Endodermal cell (in vitro differentiated cells): ENCODE measurements at regions not wholly inside any gene's neighbourhood (a gene's known extent, or its start where the extent isn't known, plus 50 kb on each side); places are given as distances from the start of the nearest gene placed in this dataset.

ENCODE experiments used
- DNase-seq: peaks from one replicate; pipeline ENCODE4 v3.0.0-alpha.2; 2017
- H3K27ac ChIP-seq: 2 replicates; pipeline ENCODE4 v1.5.1; 2013; ENCODE audit warnings: mild to moderate bottlenecking, low read depth, low read length, moderate library complexity
- H3K27me3 ChIP-seq: 2 replicates; pipeline ENCODE4 v1.6.1; 2013; ENCODE audit warnings: mild to moderate bottlenecking, low read length, moderate library complexity; ENCODE audit not compliant: insufficient read depth, control insufficient read depth, poor library complexity, severe bottlenecking
- H3K36me3 ChIP-seq: 2 replicates; pipeline ENCODE4 v1.7.0; 2013; ENCODE audit warnings: mild to moderate bottlenecking, low read length, moderate library complexity; ENCODE audit not compliant: control insufficient read depth, insufficient read depth
- H3K4me1 ChIP-seq: one replicate; pipeline ENCODE4 v1.7.0; 2013; ENCODE audit warnings: low read length; ENCODE audit not compliant: control insufficient read depth, insufficient read depth
- H3K4me3 ChIP-seq: 2 replicates; pipeline ENCODE4 v1.5.1; 2013; ENCODE audit warnings: mild to moderate bottlenecking, low read length, moderate library complexity
- H3K9ac ChIP-seq: 2 replicates; pipeline ENCODE4 v1.6.1; 2013; ENCODE audit warnings: mild to moderate bottlenecking, low read length, moderate library complexity; ENCODE audit not compliant: poor library complexity, severe bottlenecking; ENCODE audit errors: extremely low read depth
- H3K9me3 ChIP-seq: 2 replicates; pipeline ENCODE4 v1.6.1; 2013; ENCODE audit warnings: mild to moderate bottlenecking, low read length, moderate library complexity; ENCODE audit not compliant: control insufficient read depth
- H3K27ac Mint-ChIP-seq: 2 replicates; pipeline ENCODE4 v1.8.0; 2020; ENCODE audit warnings: mixed read lengths
- H3K27me3 Mint-ChIP-seq: 2 replicates; pipeline ENCODE4 v1.8.0; 2021; ENCODE audit warnings: mild to moderate bottlenecking, mixed read lengths; ENCODE audit not compliant: insufficient read depth
- H3K36me3 Mint-ChIP-seq: 2 replicates; pipeline ENCODE4 v1.8.0; 2020; ENCODE audit warnings: low read depth, mixed read lengths
- H3K4me1 Mint-ChIP-seq: 2 replicates; pipeline ENCODE4 v1.8.0; 2020; ENCODE audit warnings: mixed read lengths
- H3K4me3 Mint-ChIP-seq: 2 replicates; pipeline ENCODE4 v1.8.0; 2020; ENCODE audit warnings: mild to moderate bottlenecking, moderate library complexity, mixed read lengths
- H3K9me3 Mint-ChIP-seq: 2 replicates; pipeline ENCODE4 v1.8.0; 2020; ENCODE audit warnings: mild to moderate bottlenecking, mixed read lengths
- CTCF ChIP-seq: fragments of 200-600 bp; sonication (generic); conservative IDR thresholded peaks from 2 replicates; pipeline ENCODE4 v1.5.0; 2021; ENCODE audit warnings: antibody characterized with exemption, mild to moderate bottlenecking
- WGBS, 2 experiments: methylation state at CpG; one replicate each; pipeline versions ENCODE4 v1.1.5 to v1.1.7; 2013; ENCODE audit warnings: missing lambda C conversion rate in 2 of 2, mixed read lengths in 1 of 2; ENCODE audit not compliant: insufficient coverage in 1 of 2, insufficient read length in 1 of 2; 5-methylcytosine and 5-hydroxymethylcytosine counted together

- no peak overlapping the region for H3K4me3 Mint-ChIP-seq
Observed at GRCh38 chr6:125513978-125514377, 212.2 kb upstream of the HDDC2 start.

GRCh38 chr6:125516644-125517043 lies 214.9 kb upstream of the HDDC2 start:
- no peak overlapping the region for H3K27ac ChIP-seq
- no peak for TF ChIP-seq CTCF
- no peak overlapping the region for H3K4me3 ChIP-seq
- no peak overlapping the region for H3K9ac ChIP-seq
- Mint-ChIP-seq H3K9me3 (peaks cover 18% of the 10 kb centered on the region), H3K4me3 (no peak overlapping the region), H3K27me3 (no peaks in the 10 kb centered on the region), H3K36me3 (no peaks in the 10 kb centered on the region), H3K27ac (no peak overlapping the region), H3K4me1 (no peaks in the 10 kb centered on the region)
- DNase-seq = no peak
- no peaks in the 10 kb centered on the region for H3K36me3 ChIP-seq
- H3K27me3 ChIP-seq = no peaks in the 10 kb centered on the region
- WGBS, 2 experiments = 93 to 100% methylated on average over 1 to 3 of the region's 3 CpGs
- H3K9me3 ChIP-seq = peaks cover 14% of the 10 kb centered on the region
- no peaks in the 10 kb centered on the region for H3K4me1 ChIP-seq

More at GRCh38 chr6:125513978-125514377, 212.2 kb upstream of the HDDC2 start:
- H3K9me3 Mint-ChIP-seq = peaks cover 18% of the 10 kb centered on the region
- H3K9ac ChIP-seq = no peak overlapping the region
- H3K36me3 ChIP-seq = no peaks in the 10 kb centered on the region
- no peak overlapping the region for H3K27ac Mint-ChIP-seq
- no peak for TF ChIP-seq CTCF
- peaks cover 4% of the 10 kb centered on the region for H3K4me1 Mint-ChIP-seq
- peaks cover 14% of the 10 kb centered on the region for H3K9me3 ChIP-seq
- no peaks in the 10 kb centered on the region for H3K36me3 Mint-ChIP-seq
- no peak for DNase-seq
- H3K27me3 ChIP-seq = no peaks in the 10 kb centered on the region
- H3K4me3 ChIP-seq = no peak overlapping the region
- H3K27ac ChIP-seq = no peak overlapping the region
- H3K27me3 Mint-ChIP-seq = no peaks in the 10 kb centered on the region
- no peaks in the 10 kb centered on the region for H3K4me1 ChIP-seq

GRCh38 chr6:125519367-125519766 lies 217.6 kb upstream of the HDDC2 start:
- H3K36me3 ChIP-seq = no peaks in the 10 kb centered on the region
- Mint-ChIP-seq H3K36me3 (no peaks in the 10 kb centered on the region), H3K27ac (no peak overlapping the region), H3K27me3 (no peaks in the 10 kb centered on the region), H3K9me3 (peaks cover 18% of the 10 kb centered on the region), H3K4me1 (no peaks in the 10 kb centered on the region), H3K4me3 (no peak overlapping the region)
- no peaks in the 10 kb centered on the region for H3K27me3 ChIP-seq
- no peak for DNase-seq
- no peak for TF ChIP-seq CTCF
- H3K9ac ChIP-seq = no peak overlapping the region
- no peak overlapping the region for H3K27ac ChIP-seq
- H3K9me3 ChIP-seq = peaks cover 14% of the 10 kb centered on the region
- no peaks in the 10 kb centered on the region for H3K4me1 ChIP-seq
- no peak overlapping the region for H3K4me3 ChIP-seq
